H1 (cell line): ENCODE measurements at regions not wholly inside any gene's neighbourhood (a gene's known extent, or its start where the extent isn't known, plus 50 kb on each side); places are given as distances from the start of the nearest gene placed in this dataset.

Experiments
- CTCF ChIP-seq, 3 experiments: IDR thresholded peaks; 1 replicate in 2 of 3; 2 replicates in 1 of 3; pipeline versions ENCODE4 v1.5.1 to v1.6.1; 2011; ENCODE audit warnings: low read length in 3 of 3, mild to moderate bottlenecking in 3 of 3, inconsistent platforms in 2 of 3, low read depth in 1 of 3, moderate library complexity in 1 of 3; ENCODE audit not compliant: insufficient read depth in 1 of 3; ENCODE audit errors: control extremely low read depth in 1 of 3
- HDAC2 ChIP-seq, 2 experiments: fragments of 300-600 bp in 1 of 2; sonication (generic) in 1 of 2; IDR thresholded peaks; 2 replicates each; pipeline ENCODE4 v1.6.1; 2011 to 2012; ENCODE audit warnings: low read depth in 2 of 2, low read length in 2 of 2, mild to moderate bottlenecking in 2 of 2, moderate library complexity in 2 of 2, borderline replicate concordance in 1 of 2, inconsistent platforms in 1 of 2
- SP1 ChIP-seq: IDR thresholded peaks from 2 replicates; pipeline ENCODE4 v1.6.1; 2011; ENCODE audit warnings: low read depth, low read length

DNA sequence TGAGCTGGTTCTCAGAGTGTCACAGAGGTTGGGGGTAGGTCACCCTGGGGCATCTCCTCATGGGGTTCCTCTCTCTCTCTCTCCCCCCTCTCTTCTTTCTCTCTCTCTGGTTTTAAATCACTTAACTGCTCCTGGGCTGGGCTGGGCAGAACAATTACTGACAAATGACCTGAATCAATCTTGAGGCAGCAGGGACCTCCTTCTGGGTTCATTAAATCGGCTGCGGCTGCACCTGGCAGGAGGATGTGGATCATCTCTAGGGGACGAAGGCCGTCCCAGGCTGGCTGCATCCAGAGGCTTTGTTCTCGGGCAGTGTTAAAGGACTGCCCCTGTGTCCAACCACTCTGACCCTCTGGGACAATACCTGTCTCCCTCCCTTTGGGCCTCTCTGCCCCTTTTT, 143.1 kb downstream of the TLE3 start:
- TF ChIP-seq CTCF (IDR thresholded peaks at IDR 0.05; ENCODE audit: control extremely low read depth in 1 of 3, insufficient read depth in 1 of 3, low read depth in 1 of 3, low read length in 3 of 3) (no peak), HDAC2 (IDR thresholded peaks at IDR 0.05; ENCODE audit: borderline replicate concordance in 1 of 2, low read depth in 2 of 2, low read length in 2 of 2) (no peak), SP1 (no peak)
